Esophagus squamous epithelium (tissue), 5 donors: ENCODE measurements at regions not wholly inside any gene's neighbourhood (a gene's known extent, or its start where the extent isn't known, plus 50 kb on each side); places are given as distances from the start of the nearest gene placed in this dataset.

Experiments
- DNase-seq: peaks from one replicate; lab custom pipeline; 2025; lab: John Stamatoyannopoulos, UW
- H3K27ac ChIP-seq, 4 donors: fragments of 200-600 bp; sonication (generic); one replicate each; pipeline ENCODE4 v1.5.1; 2016 to 2019; ENCODE audit warnings: mild to moderate bottlenecking in 1 of 4
- H3K27me3 ChIP-seq, 4 donors: fragments of 200-600 bp; sonication (generic); 1 replicate in 3 of 4; 2 replicates in 1 of 4; pipeline versions ENCODE4 v1.5.1 to v1.6.0; 2017 to 2021; ENCODE audit warnings: antibody characterized with exemption in 1 of 4
- H3K36me3 ChIP-seq, 3 donors: fragments of 200-600 bp; sonication (generic); one replicate each; pipeline ENCODE4 v1.5.1; 2016 to 2019
- H3K4me1 ChIP-seq, 3 donors: fragments of 200-600 bp; sonication (generic); one replicate each; pipeline ENCODE4 v1.5.1; 2017 to 2019
- H3K4me3 ChIP-seq, 4 donors: fragments of 200-600 bp; sonication (generic); 1 replicate in 3 of 4; 2 replicates in 1 of 4; pipeline ENCODE4 v1.5.1; 2016 to 2019; ENCODE audit warnings: mild to moderate bottlenecking in 2 of 4, moderate library complexity in 1 of 4
- H3K9me3 ChIP-seq, 3 donors: fragments of 200-600 bp; sonication (generic); one replicate each; pipeline ENCODE4 v1.5.1; 2016 to 2019
- POLR2A ChIP-seq, 4 donors: fragments of 450-650 bp; IDR thresholded peaks; one replicate each; pipeline ENCODE4 v1.6.1; 2017; ENCODE audit warnings: antibody characterized with exemption in 4 of 4, mild to moderate bottlenecking in 4 of 4, moderate library complexity in 3 of 4
- WGBS, 2 donors: methylation state at CpG; one replicate each; pipeline ENCODE4 v1.1.5; 2018; 5-methylcytosine and 5-hydroxymethylcytosine counted together
- intact Hi-C: fragments of 100-400 bp; cut with DNase I; formaldehyde crosslinking; loops from one replicate; pipeline ENCODE4 v1.15.0; 2022
- TF ChIP-seq, protein P1 (sequence below), 6 experiments: fragments of 450-650 bp in 4 of 6; fragments of 200-600 bp in 2 of 6; sonication (generic) in 2 of 6; IDR thresholded peaks; one replicate each; pipeline ENCODE4 v1.5.1; 2016 to 2019; ENCODE audit warnings: antibody characterized with exemption in 6 of 6, mild to moderate bottlenecking in 4 of 6, moderate library complexity in 4 of 6
- donor health status: DM: yes; HTN: yes; CAD: no.

DNA sequence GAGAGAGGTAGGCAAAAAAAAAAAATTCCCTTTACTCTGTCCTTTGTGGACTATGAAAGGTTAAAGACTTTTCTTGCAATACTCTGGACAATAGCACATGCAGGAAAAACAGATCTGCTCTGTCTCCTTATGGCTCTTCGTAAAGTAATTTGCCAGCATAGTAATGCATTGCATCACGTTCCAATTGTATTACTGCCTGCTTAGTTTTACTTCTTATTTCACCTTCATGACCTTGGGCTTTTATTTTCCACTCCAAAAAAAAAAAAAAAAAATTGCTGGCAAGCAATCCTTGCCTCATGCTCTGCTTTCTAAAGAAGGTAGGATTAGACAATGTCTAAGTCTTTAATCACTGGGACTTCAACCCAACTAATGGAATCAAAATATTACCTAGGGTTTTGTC is 1802.7 kb downstream of the SUCLG1 start:
- intact Hi-C loops = no loop called here
- WGBS, 2 donors = 27 to 45% methylated on average over 2 of the region's 2 CpGs

DNA sequence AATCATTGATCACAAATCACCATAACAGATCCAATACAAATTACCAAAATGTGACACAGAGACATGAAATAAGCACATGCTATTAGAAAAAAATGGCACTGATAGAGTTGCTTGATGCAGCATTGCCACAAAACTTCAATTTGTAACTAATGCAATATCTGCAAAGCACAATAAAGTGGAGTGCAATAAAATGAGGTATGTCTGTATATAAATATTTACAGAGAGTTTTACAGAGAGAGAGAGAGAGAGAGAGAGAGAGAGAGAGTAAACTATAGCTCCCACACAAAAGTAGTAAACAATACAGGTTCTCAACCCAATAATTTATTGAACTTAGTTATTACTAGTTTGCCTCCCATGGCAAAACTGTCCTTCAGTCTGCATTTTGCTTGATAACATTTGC is 1807.0 kb downstream of the SUCLG1 start:
- intact Hi-C loops = no loop called here
- no peak overlapping the region for H3K27ac ChIP-seq
- H3K9me3 ChIP-seq = no peaks in the 10 kb centered on the region
- TF ChIP-seq POLR2A (IDR thresholded peaks at IDR 0.05) = no peak
- TF ChIP-seq, protein P1, sequence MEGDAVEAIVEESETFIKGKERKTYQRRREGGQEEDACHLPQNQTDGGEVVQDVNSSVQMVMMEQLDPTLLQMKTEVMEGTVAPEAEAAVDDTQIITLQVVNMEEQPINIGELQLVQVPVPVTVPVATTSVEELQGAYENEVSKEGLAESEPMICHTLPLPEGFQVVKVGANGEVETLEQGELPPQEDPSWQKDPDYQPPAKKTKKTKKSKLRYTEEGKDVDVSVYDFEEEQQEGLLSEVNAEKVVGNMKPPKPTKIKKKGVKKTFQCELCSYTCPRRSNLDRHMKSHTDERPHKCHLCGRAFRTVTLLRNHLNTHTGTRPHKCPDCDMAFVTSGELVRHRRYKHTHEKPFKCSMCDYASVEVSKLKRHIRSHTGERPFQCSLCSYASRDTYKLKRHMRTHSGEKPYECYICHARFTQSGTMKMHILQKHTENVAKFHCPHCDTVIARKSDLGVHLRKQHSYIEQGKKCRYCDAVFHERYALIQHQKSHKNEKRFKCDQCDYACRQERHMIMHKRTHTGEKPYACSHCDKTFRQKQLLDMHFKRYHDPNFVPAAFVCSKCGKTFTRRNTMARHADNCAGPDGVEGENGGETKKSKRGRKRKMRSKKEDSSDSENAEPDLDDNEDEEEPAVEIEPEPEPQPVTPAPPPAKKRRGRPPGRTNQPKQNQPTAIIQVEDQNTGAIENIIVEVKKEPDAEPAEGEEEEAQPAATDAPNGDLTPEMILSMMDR (IDR thresholded peaks at IDR 0.05) = no peak
- H3K4me3 ChIP-seq = no peak overlapping the region
- H3K27me3 ChIP-seq = no peaks in the 10 kb centered on the region
- H3K4me1 ChIP-seq = no peaks in the 10 kb centered on the region
- H3K36me3 ChIP-seq = no peaks in the 10 kb centered on the region
- no peak for DNase-seq

More for the DNA sequence above, 1802.7 kb downstream of the SUCLG1 start:
- H3K27me3 ChIP-seq = no peaks in the 10 kb centered on the region
- H3K9me3 ChIP-seq = peaks cover 0 to 3% (median 0%) of the 10 kb centered on the region in 3 donors
- no peaks in the 10 kb centered on the region for H3K4me1 ChIP-seq
- no peaks in the 10 kb centered on the region for H3K36me3 ChIP-seq
- TF ChIP-seq, protein P1 (IDR thresholded peaks at IDR 0.05) = no peak
- TF ChIP-seq POLR2A (IDR thresholded peaks at IDR 0.05) = no peak
- no peak overlapping the region for H3K27ac ChIP-seq
- DNase-seq = no peak
- no peak overlapping the region for H3K4me3 ChIP-seq

DNA sequence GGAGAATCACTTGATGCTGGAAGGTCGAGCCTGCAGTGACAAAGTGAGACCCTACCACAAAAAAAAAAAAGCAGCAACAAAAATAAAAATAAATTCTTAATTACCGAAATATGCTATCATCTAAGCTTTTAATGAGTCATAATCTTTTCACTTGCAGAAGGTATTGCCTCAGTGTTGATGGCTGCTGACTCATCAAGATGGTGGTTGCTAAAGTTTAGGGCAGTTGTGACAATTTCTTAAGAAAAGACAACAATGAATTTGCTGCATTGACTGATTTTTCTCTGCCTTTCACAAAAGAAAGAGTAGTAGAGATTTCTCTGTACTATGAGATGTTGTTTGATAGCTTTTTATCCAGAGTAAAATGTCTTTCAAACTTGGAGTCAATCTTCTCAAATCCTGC is 1809.0 kb downstream of the SUCLG1 start:
- 44 to 63% methylated on average over 2 of the region's 2 CpGs for WGBS, 2 donors
- no peak overlapping the region for H3K27ac ChIP-seq
- no peak overlapping the region for H3K4me3 ChIP-seq
- H3K9me3 ChIP-seq = no peaks in the 10 kb centered on the region
- TF ChIP-seq, protein P1 (IDR thresholded peaks at IDR 0.05) = no peak
- no peak for TF ChIP-seq POLR2A (IDR thresholded peaks at IDR 0.05)
- no peak for DNase-seq
- no peaks in the 10 kb centered on the region for H3K27me3 ChIP-seq
- intact Hi-C loops = no loop called here
- H3K4me1 ChIP-seq = no peaks in the 10 kb centered on the region
- no peaks in the 10 kb centered on the region for H3K36me3 ChIP-seq

DNA sequence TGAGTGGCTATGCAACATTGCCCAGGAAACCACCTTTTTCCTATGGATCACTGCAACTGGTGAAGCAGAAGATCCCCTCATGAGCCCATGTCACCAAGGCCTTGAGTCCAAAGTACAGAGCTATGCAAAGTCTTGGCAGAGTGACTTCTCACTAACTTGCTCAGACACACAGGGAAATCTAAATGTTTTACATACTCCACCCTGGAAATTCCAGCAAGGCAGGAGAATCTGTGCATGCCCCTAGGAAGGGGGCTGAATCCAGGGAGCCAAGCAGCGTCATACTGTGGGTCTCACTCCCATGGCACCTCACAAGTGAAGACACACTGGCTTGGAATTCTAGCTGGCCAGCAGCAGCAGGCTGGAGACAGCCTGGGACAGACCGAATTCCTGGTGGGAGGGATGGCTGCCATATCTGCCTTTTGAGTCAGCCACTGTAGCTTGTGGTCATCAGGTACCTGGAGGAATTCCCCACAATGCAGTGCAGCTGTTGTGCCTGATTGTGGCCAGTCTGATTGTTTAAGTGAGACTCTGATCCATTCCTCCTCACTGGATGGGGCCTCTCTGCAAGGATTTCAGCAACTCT is 1817.4 kb downstream of the SUCLG1 start:
- intact Hi-C loops = no loop called here

DNA sequence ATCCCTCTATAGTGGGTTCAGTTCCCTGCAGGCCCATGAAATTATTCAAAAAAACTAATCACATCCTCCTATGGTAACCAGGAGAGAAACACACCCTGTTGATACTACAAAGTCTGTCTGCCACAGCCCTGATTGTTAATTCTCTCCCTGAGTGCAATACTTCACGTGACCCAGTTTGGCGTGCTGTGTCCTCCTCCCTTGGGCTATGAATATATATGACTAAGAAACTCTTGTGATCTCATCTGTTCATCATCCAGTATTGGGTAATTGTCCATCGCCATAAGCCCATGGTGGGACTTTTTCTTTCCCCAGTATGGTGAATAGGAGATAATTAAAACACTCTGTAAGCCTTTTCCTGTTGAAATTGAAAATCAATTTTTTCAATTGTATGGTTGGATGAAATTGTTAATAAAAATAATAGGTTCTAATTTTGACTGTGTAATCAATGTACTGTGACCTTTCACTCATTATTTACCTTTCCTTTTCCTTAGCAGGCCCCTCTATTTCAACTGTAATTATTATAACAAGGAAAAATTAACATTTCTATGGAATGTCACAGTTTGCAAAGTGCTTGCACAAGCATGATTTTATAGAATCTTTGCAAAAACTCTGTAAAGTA is 1822.6 kb downstream of the SUCLG1 start:
- TF ChIP-seq POLR2A (IDR thresholded peaks at IDR 0.05) = no peak
- TF ChIP-seq, protein P1 (IDR thresholded peaks at IDR 0.05) = no peak
- 69 to 87% methylated on average over 3 of the region's 3 CpGs for WGBS, 2 donors
- H3K27ac ChIP-seq = no peak overlapping the region
- no peak overlapping the region for H3K4me3 ChIP-seq
- peaks cover 0 to 7% (median 0%) of the 10 kb centered on the region in 3 donors for H3K9me3 ChIP-seq
- intact Hi-C loops = no loop called here
- H3K27me3 ChIP-seq = no peaks in the 10 kb centered on the region
- no peaks in the 10 kb centered on the region for H3K36me3 ChIP-seq
- H3K4me1 ChIP-seq = no peaks in the 10 kb centered on the region
- no peak for DNase-seq

More for the DNA sequence above, 1817.4 kb downstream of the SUCLG1 start:
- Histone ChIP-seq H3K9me3 (peaks cover 0 to 7% (median 7%) of the 10 kb centered on the region in 3 donors), H3K4me3 (no peak overlapping the region), H3K4me1 (no peaks in the 10 kb centered on the region), H3K27ac (no peak overlapping the region), H3K27me3 (no peaks in the 10 kb centered on the region), H3K36me3 (no peaks in the 10 kb centered on the region)
- WGBS, 2 donors = 66 to 73% methylated on average over 2 of the region's 2 CpGs
- no peak for TF ChIP-seq POLR2A (IDR thresholded peaks at IDR 0.05)
- TF ChIP-seq, protein P1 (IDR thresholded peaks at IDR 0.05) = no peak
- no peak for DNase-seq
